Type B pancreatic cell (in vitro differentiated cells): ENCODE measurements at regions not wholly inside any gene's neighbourhood (a gene's known extent, or its start where the extent isn't known, plus 50 kb on each side); places are given as distances from the start of the nearest gene placed in this dataset.

Experiments
- DNase-seq: peaks from one replicate; pipeline ENCODE4 v3.0.0; 2021; ENCODE audit warnings: mixed read lengths; ENCODE audit not compliant: unreplicated experiment; ENCODE audit errors: extremely low spot score
- H3K27ac Mint-ChIP-seq: 2 replicates; pipeline ENCODE4 v1.8.0; 2021; ENCODE audit warnings: mild to moderate bottlenecking, mixed read lengths
- H3K27me3 Mint-ChIP-seq: 2 replicates; pipeline ENCODE4 v1.8.0; 2021; ENCODE audit warnings: mixed read lengths
- H3K36me3 Mint-ChIP-seq: 2 replicates; pipeline ENCODE4 v1.8.0; 2021; ENCODE audit warnings: mixed read lengths
- H3K4me1 Mint-ChIP-seq: one replicate; pipeline ENCODE4 v1.8.0; 2021; ENCODE audit warnings: mixed read lengths; ENCODE audit not compliant: unreplicated experiment
- H3K4me3 Mint-ChIP-seq: 2 replicates; pipeline ENCODE4 v1.8.0; 2021; ENCODE audit warnings: mild to moderate bottlenecking, mixed read lengths
- H3K9me3 Mint-ChIP-seq: 2 replicates; pipeline ENCODE4 v1.8.0; 2021; ENCODE audit warnings: mixed read lengths
- TF ChIP-seq, protein P1 (sequence below): fragments of 200-600 bp; sonication (generic); conservative IDR thresholded peaks from 2 replicates; pipeline ENCODE4 v1.5.0; 2021; ENCODE audit warnings: antibody characterized with exemption, mild to moderate bottlenecking

DNA sequence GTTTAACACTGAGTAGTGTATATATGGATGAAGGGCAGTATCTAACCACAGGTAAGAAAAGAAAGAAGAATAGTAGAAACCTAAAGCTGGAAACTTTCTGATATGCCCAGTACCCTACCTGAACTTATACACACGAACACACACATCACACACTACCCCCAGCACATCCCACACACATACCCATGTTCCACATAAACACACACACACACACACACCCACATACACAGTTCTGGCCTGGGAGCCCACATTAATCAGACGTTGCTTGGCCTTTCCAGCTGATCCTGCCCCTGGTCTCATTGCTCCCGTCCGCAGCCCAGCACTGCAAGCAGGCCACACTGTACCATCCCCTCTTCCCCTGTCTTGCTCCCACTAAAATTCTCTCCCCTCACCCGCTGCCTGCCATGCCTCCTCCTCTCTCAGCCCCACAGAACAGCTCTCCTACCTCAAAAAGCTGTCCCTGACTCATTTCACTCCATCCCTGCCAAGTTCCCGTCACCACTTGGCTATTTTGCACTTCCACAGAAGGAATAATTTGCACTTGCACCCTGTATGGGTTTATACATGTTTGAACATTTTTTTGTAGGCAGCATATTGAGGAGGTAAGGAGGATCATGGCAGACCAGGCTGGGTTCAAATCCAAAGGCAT lies 185.8 kb upstream of the PPP2R3A start:
- H3K27me3 Mint-ChIP-seq: peaks cover 14% of the 10 kb centered on the region
- TF ChIP-seq, protein P1, sequence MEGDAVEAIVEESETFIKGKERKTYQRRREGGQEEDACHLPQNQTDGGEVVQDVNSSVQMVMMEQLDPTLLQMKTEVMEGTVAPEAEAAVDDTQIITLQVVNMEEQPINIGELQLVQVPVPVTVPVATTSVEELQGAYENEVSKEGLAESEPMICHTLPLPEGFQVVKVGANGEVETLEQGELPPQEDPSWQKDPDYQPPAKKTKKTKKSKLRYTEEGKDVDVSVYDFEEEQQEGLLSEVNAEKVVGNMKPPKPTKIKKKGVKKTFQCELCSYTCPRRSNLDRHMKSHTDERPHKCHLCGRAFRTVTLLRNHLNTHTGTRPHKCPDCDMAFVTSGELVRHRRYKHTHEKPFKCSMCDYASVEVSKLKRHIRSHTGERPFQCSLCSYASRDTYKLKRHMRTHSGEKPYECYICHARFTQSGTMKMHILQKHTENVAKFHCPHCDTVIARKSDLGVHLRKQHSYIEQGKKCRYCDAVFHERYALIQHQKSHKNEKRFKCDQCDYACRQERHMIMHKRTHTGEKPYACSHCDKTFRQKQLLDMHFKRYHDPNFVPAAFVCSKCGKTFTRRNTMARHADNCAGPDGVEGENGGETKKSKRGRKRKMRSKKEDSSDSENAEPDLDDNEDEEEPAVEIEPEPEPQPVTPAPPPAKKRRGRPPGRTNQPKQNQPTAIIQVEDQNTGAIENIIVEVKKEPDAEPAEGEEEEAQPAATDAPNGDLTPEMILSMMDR: no peak
- H3K4me1 Mint-ChIP-seq: no peaks in the 10 kb centered on the region
- no peak overlapping the region for H3K4me3 Mint-ChIP-seq
- no peaks in the 10 kb centered on the region for H3K9me3 Mint-ChIP-seq
- H3K36me3 Mint-ChIP-seq: no peaks in the 10 kb centered on the region
- no peak overlapping the region for H3K27ac Mint-ChIP-seq
- no peak for DNase-seq

DNA sequence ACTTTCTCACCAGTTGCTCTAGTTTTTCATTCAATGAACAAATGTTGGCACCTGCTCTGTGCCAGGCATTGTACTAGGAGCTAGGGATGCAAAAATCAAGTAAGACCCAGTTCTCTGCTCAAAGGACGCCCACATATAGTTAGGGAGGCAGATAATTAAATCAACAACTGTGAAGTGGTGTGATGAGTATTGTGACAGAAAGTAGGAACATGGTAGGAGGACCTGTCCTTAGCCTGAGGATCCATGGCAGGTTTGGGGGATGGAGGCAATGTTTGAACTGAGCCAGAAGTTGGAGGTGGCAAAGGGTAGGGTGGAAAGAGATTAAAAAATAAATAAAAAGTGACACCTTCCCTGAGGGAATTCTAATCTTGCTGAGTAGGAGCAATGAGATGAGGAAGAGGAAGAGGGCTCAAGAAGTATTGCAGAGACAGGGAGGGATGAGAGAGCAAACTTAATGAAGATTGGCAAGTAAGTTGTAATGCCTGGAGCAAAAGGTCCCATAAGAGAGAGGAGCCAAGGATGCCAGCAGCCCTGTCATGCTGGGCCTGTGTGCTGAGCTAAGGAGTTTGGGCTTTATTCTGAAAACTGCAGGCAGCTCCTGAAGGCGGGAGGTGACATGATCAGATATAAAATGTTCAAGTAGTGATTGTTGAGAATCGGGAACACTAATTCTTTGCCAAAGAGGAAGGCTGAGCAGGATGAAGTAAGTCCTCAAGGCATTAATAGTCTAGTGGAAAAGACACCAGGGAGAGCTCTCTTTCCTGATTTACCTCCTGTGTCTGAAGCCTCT lies 184.3 kb upstream of the PPP2R3A start:
- no peak overlapping the region for H3K27ac Mint-ChIP-seq
- no peak for DNase-seq
- TF ChIP-seq, protein P1: no peak
- H3K4me1 Mint-ChIP-seq: no peaks in the 10 kb centered on the region
- no peaks in the 10 kb centered on the region for H3K36me3 Mint-ChIP-seq
- H3K9me3 Mint-ChIP-seq: no peaks in the 10 kb centered on the region
- no peak overlapping the region for H3K4me3 Mint-ChIP-seq
- H3K27me3 Mint-ChIP-seq: peaks cover 11% of the 10 kb centered on the region

DNA sequence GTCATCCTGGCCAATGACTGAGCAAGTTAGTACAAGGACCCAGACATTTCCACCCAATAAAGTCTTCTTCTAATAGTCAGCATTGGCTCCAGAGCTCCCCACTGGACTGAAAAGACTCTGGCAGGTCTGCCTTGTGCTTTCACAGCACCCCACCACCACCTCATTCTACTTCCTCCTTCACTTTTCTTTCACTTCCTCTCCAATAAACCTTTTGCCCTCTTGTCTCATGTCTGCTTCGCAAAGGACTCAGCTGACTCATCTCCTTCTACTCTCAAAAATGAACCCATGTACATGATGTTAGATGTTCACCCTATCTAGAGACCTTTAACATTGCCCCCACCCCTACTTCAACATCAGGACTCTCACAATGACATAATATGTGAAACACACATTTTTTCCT lies 181.0 kb upstream of the PPP2R3A start:
- no peak for DNase-seq
- Mint-ChIP-seq H3K4me3 (no peak overlapping the region), H3K4me1 (no peaks in the 10 kb centered on the region), H3K9me3 (no peaks in the 10 kb centered on the region), H3K27me3 (peaks cover 28% of the 10 kb centered on the region), H3K36me3 (no peaks in the 10 kb centered on the region), H3K27ac (no peak overlapping the region)
- TF ChIP-seq, protein P1: no peak

DNA sequence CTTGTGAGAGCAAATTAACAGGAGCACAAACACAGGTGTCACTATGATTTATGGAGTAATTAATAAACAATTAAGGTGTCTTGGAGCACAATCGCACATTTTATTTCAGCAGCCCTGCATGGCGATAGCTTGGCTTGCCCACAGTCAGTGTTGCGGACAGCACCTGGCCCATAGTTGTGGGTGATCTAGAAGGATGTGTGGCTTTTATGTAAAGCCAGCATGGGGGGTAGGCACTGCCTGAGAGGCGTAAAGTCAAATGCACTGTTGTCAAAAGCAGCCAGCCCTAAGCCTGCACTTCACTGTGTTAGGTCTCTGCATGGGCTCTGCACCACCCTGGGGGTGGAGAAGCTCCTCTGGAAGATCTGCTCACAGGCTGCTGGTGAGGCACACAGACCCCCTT lies 177.4 kb upstream of the PPP2R3A start:
- no peak overlapping the region for H3K4me3 Mint-ChIP-seq
- H3K4me1 Mint-ChIP-seq: no peaks in the 10 kb centered on the region

DNA sequence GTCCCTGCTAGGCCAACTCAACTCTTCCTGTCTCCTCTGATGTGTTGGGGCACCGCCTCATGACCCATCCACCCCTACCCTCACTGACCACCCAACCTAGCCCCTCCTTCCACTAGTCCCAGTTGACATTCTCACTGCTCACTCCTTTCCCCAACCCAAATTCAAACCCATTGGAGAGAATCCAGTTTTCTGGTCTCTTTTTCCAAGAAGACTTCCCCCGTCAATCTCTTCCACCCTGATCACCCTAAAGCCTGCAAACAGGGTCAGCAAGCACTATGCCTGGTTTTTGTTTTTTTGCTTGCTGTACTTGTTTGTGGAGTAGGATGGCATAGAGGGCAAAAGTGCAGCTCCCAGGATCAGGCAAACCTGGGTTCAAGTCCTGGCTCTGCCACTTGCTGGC lies 176.6 kb upstream of the PPP2R3A start:
- no peaks in the 10 kb centered on the region for H3K36me3 Mint-ChIP-seq
- no peak for DNase-seq
- no peak overlapping the region for H3K27ac Mint-ChIP-seq
- no peaks in the 10 kb centered on the region for H3K4me1 Mint-ChIP-seq
- H3K27me3 Mint-ChIP-seq: peaks cover 31% of the 10 kb centered on the region
- TF ChIP-seq, protein P1: no peak
- no peak overlapping the region for H3K4me3 Mint-ChIP-seq
- no peaks in the 10 kb centered on the region for H3K9me3 Mint-ChIP-seq

More for the DNA sequence above, 177.4 kb upstream of the PPP2R3A start:
- TF ChIP-seq, protein P1: no peak
- DNase-seq: no peak
- Mint-ChIP-seq H3K27ac (no peak overlapping the region), H3K36me3 (no peaks in the 10 kb centered on the region), H3K9me3 (no peaks in the 10 kb centered on the region), H3K27me3 (peaks cover 27% of the 10 kb centered on the region)
